Common myeloid progenitor, CD34-positive (primary cell): ENCODE measurements at regions not wholly inside any gene's neighbourhood (a gene's known extent, or its start where the extent isn't known, plus 50 kb on each side); places are given as distances from the start of the nearest gene placed in this dataset.

Source experiments
- CTCF ChIA-PET: fragments of 350-600 bp; sonication (Branson Sonifier 250); formaldehyde crosslinking; loops from one replicate; lab custom pipeline; 2021; ENCODE audit warnings: antibody characterized with exemption; lab: Charles Lee
- POLR2A ChIA-PET: fragments of 350-600 bp; sonication (Branson Sonifier 250); formaldehyde crosslinking; loops from one replicate; lab custom pipeline; 2021; ENCODE audit warnings: antibody characterized with exemption; lab: Charles Lee
- DNase-seq, 3 donors: peaks; one replicate each; pipeline versions ENCODE4 v3.0.0 to v3.0.0-alpha.2; 2013
- H3K27ac ChIP-seq, 2 experiments: 1 replicate in 1 of 2; 2 replicates in 1 of 2; pipeline ENCODE4 v1.7.0; 2013; ENCODE audit warnings: inconsistent platforms in 2 of 2, low read length in 2 of 2, mild to moderate bottlenecking in 2 of 2, low read depth in 1 of 2, moderate library complexity in 1 of 2; ENCODE audit not compliant: severe bottlenecking in 2 of 2, insufficient read depth in 1 of 2, poor library complexity in 1 of 2
- H3K27me3 ChIP-seq, 5 experiments: replicated peaks in 2 of 5; 1 replicate in 3 of 5; 2 replicates in 2 of 5; pipeline versions ENCODE4 v1.6.1 to v1.7.0; 2013; ENCODE audit warnings: low read length in 4 of 5, mild to moderate bottlenecking in 2 of 5, moderate library complexity in 2 of 5, inconsistent platforms in 1 of 5; ENCODE audit not compliant: insufficient read depth in 5 of 5, control insufficient read depth in 4 of 5
- H3K36me3 ChIP-seq, 4 experiments: 1 replicate in 2 of 4; 2 replicates in 2 of 4; pipeline versions ENCODE4 v1.6.1 to v1.7.0; 2013; ENCODE audit warnings: low read length in 3 of 4, control low read depth in 1 of 4, mild to moderate bottlenecking in 1 of 4; ENCODE audit not compliant: control insufficient read depth in 4 of 4, insufficient read depth in 4 of 4
- H3K4me1 ChIP-seq, 4 experiments: 1 replicate in 3 of 4; 2 replicates in 1 of 4; pipeline versions ENCODE4 v1.6.1 to v1.7.1; 2013; ENCODE audit warnings: low read length in 3 of 4, mild to moderate bottlenecking in 3 of 4, control low read depth in 1 of 4, inconsistent platforms in 1 of 4, moderate library complexity in 1 of 4; ENCODE audit not compliant: control insufficient read depth in 4 of 4, insufficient read depth in 4 of 4; ENCODE audit errors: control extremely low read depth in 1 of 4
- H3K4me3 ChIP-seq, 7 experiments: 1 replicate in 4 of 7; 2 replicates in 3 of 7; pipeline versions ENCODE4 v1.5.1 to v1.7.0; 2013; ENCODE audit warnings: mild to moderate bottlenecking in 7 of 7, low read length in 6 of 7, moderate library complexity in 6 of 7, inconsistent platforms in 2 of 7, low read depth in 2 of 7, control low read depth in 1 of 7; ENCODE audit not compliant: insufficient read depth in 4 of 7, control insufficient read depth in 1 of 7; ENCODE audit errors: extremely low read depth in 1 of 7
- H3K9me3 ChIP-seq, 5 experiments: 1 replicate in 4 of 5; 2 replicates in 1 of 5; pipeline versions ENCODE4 v1.6.1 to v1.7.1; 2013; ENCODE audit warnings: low read length in 4 of 5, mild to moderate bottlenecking in 2 of 5, inconsistent platforms in 1 of 5, low read depth in 1 of 5, moderate library complexity in 1 of 5; ENCODE audit not compliant: control insufficient read depth in 4 of 5, insufficient read depth in 2 of 5; ENCODE audit errors: control extremely low read depth in 1 of 5
- WGBS: methylation state at CpG from one replicate; pipeline ENCODE4 v1.1.5; 2013; ENCODE audit not compliant: insufficient coverage; 5-methylcytosine and 5-hydroxymethylcytosine counted together

- Histone ChIP-seq H3K4me3 (no peak overlapping the region), H3K27ac (no peak overlapping the region), H3K27me3 (no peaks in the 10 kb centered on the region), H3K36me3 (no peaks in the 10 kb centered on the region), H3K9me3 (peaks cover 0 to 4% (median 3%) of the 10 kb centered on the region in 5 experiments), H3K4me1 (no peaks in the 10 kb centered on the region)
- DNase-seq = no peak
- CTCF ChIA-PET = no interaction called here
- POLR2A ChIA-PET = no interaction called here
- WGBS = 100% methylated on average over 1 of the region's 2 CpGs
Observed at GRCh38 chr3:3237979-3238378, 58.5 kb upstream of the CRBN start.

GRCh38 chr3:3232251-3232650 is 52.8 kb upstream of the CRBN start:
- Histone ChIP-seq H3K27ac (no peak overlapping the region), H3K4me1 (no peaks in the 10 kb centered on the region), H3K36me3 (no peaks in the 10 kb centered on the region), H3K4me3 (no peak overlapping the region), H3K27me3 (no peaks in the 10 kb centered on the region), H3K9me3 (peaks cover 1 to 19% (median 8%) of the 10 kb centered on the region in 5 experiments)
- ChIA-PET CTCF (no interaction called here), POLR2A (no interaction called here)
- DNase-seq = no peak
